HG02759 (cell line): ENCODE measurements at regions not wholly inside any gene's neighbourhood (a gene's known extent, or its start where the extent isn't known, plus 50 kb on each side); places are given as distances from the start of the nearest gene placed in this dataset.

ENCODE experiments used
- ATAC-seq: cut with Tn5 transposase; IDR thresholded peaks from one replicate; pipeline ENCODE4 v1.9.1; 2021; ENCODE audit warnings: mild to moderate bottlenecking, moderate library complexity; ENCODE audit not compliant: unreplicated experiment

- no peak for ATAC-seq
Measured at GRCh38 chr4:186018261-186018660, 50.7 kb upstream of the TLR3 start.

DNA sequence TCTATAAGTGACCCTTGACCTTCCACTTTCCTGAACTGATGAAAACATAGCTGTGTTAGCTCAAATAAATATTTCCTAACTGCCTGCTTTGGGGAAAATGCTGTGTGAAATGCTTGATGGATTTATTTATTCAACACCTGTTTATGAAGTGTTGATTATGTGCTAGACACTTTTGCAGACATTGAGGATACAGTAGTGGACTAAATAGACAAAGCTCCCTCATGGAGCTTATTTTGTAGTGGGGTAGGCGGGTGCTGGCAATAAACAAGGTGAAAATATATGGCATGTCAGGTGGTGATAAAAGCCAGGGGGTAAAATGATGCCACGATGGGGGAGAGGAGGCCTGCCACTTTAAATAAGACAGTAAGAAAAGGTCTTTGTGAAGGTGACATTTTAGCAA is 50.2 kb upstream of the TLR3 start:
- ATAC-seq = no peak
